Upper lobe of left lung (tissue), 6 donors: ENCODE measurements at regions not wholly inside any gene's neighbourhood (a gene's known extent, or its start where the extent isn't known, plus 50 kb on each side); places are given as distances from the start of the nearest gene placed in this dataset.
"Not testable (repeated sequence)": the region's sequence is repeated elsewhere in the genome, so short reads cannot be mapped to it uniquely, and the experiment has no call there.

Source experiments
- ATAC-seq, 2 donors: fragments of 200-7000 bp; cut with Tn5 transposase; one replicate each; pipeline ENCODE4 v1.9.1; 2022; ENCODE audit warnings: mild to moderate bottlenecking in 2 of 2, moderate library complexity in 2 of 2; ENCODE audit not compliant: low FRiP score in 2 of 2
- DNase-seq, 2 donors: peaks; one replicate each; pipeline ENCODE4 v3.0.0-alpha.2; 2019 to 2020
- H3K27ac ChIP-seq, 4 donors: fragments of 200-600 bp; sonication (generic); one replicate each; pipeline ENCODE4 v1.5.1; 2016 to 2019
- H3K27me3 ChIP-seq, 4 donors: fragments of 200-600 bp; sonication (generic); one replicate each; pipeline ENCODE4 v1.5.1; 2017 to 2019
- H3K36me3 ChIP-seq, 4 donors: fragments of 200-600 bp; sonication (generic); one replicate each; pipeline ENCODE4 v1.5.1; 2016 to 2019
- H3K4me1 ChIP-seq, 4 donors: fragments of 200-600 bp; sonication (generic); one replicate each; pipeline ENCODE4 v1.5.1; 2018 to 2019
- H3K4me3 ChIP-seq, 4 donors: fragments of 200-600 bp; sonication (generic); one replicate each; pipeline ENCODE4 v1.5.1; 2017 to 2019; ENCODE audit warnings: mild to moderate bottlenecking in 2 of 4, moderate library complexity in 1 of 4
- H3K9me3 ChIP-seq, 4 donors: fragments of 200-600 bp; sonication (generic); one replicate each; pipeline ENCODE4 v1.5.1; 2018 to 2019
- CTCF ChIP-seq, 6 experiments: fragments of 450-650 bp in 4 of 6; fragments of 200-600 bp in 2 of 6; sonication (generic) in 2 of 6; IDR thresholded peaks; one replicate each; pipeline ENCODE4 v1.5.1; 2016 to 2019; ENCODE audit warnings: antibody characterized with exemption in 6 of 6
- EP300 ChIP-seq, 4 donors: sonication (generic); formaldehyde crosslinking; IDR thresholded peaks; one replicate each; pipeline ENCODE4 v1.5.1; 2017; ENCODE audit warnings: antibody characterized with exemption in 4 of 4, control low read depth in 2 of 4
- POLR2A ChIP-seq, 4 donors: fragments of 450-650 bp; IDR thresholded peaks; one replicate each; pipeline ENCODE4 v1.5.1; 2016 to 2017; ENCODE audit warnings: antibody characterized with exemption in 4 of 4, mild to moderate bottlenecking in 2 of 4
- POLR2AphosphoS5 ChIP-seq, 2 donors: sonication (generic); formaldehyde crosslinking; IDR thresholded peaks; one replicate each; pipeline ENCODE4 v1.5.1; 2017; ENCODE audit warnings: antibody characterized with exemption in 2 of 2
- WGBS, 2 donors: methylation state at CpG; one replicate each; pipeline ENCODE4 v1.1.5; 2017 to 2018; 5-methylcytosine and 5-hydroxymethylcytosine counted together
- donor health status: DM: no; HTN: no; CAD: no; lungs with moderate emphysema.
- donor health status: DM: no; HTN: yes; CAD: no; lungs with severe emphysema.

GRCh38 chr4:121616449-121616848, 80.3 kb downstream of the ANXA5 start:
- not testable (repeated sequence) for H3K27me3 ChIP-seq, H3K4me1 ChIP-seq, H3K4me3 ChIP-seq, DNase-seq, ATAC-seq, H3K27ac ChIP-seq, H3K9me3 ChIP-seq, H3K36me3 ChIP-seq
- WGBS, 2 donors = 81% methylated on average over 6 of the region's 6 CpGs; no CpG with 5 or more reads in 1 of the 2 donors

GRCh38 chr4:121614101-121614500, 82.7 kb downstream of the ANXA5 start:
- Histone ChIP-seq H3K4me1 (no peaks in the 10 kb centered on the region), H3K36me3 (no peaks in the 10 kb centered on the region), H3K9me3 (no peaks in the 10 kb centered on the region), H3K27me3 (no peaks in the 10 kb centered on the region), H3K4me3 (no peak overlapping the region), H3K27ac (no peak overlapping the region)
- DNase-seq (no peak), ATAC-seq (no peak)
- no peak for TF ChIP-seq POLR2A (IDR thresholded peaks at IDR 0.05)
- TF ChIP-seq POLR2AphosphoS5 (IDR thresholded peaks at IDR 0.05) = no peak
- TF ChIP-seq CTCF (IDR thresholded peaks at IDR 0.05) = no peak
- no peak for TF ChIP-seq EP300 (IDR thresholded peaks at IDR 0.05)

GRCh38 chr4:121599049-121599448, 97.7 kb downstream of the ANXA5 start:
- Histone ChIP-seq H3K4me1 (peaks cover 0 to 5% (median 3%) of the 10 kb centered on the region in 4 donors), H3K4me3 (no peak overlapping the region), H3K27me3 (no peaks in the 10 kb centered on the region), H3K36me3 (no peaks in the 10 kb centered on the region), H3K27ac (peak overlapping the region in 2 of 4 donors; percentile 24 to 85), H3K9me3 (no peaks in the 10 kb centered on the region)
- TF ChIP-seq POLR2A (IDR thresholded peaks at IDR 0.05) = no peak
- peak in 1 of 4 donors; percentile 31 for TF ChIP-seq EP300 (IDR thresholded peaks at IDR 0.05)
- TF ChIP-seq POLR2AphosphoS5 (IDR thresholded peaks at IDR 0.05) = no peak
- TF ChIP-seq CTCF (IDR thresholded peaks at IDR 0.05) = no peak
- 8 to 12% methylated on average over 3 of the region's 3 CpGs for WGBS, 2 donors
- DNase-seq (no peak), ATAC-seq (no peak)

- no peaks in the 10 kb centered on the region for H3K27me3 ChIP-seq
- H3K9me3 ChIP-seq = no peaks in the 10 kb centered on the region
- ATAC-seq (peak in 1 of 2 donors; percentile 44), DNase-seq (no peak)
- 76 to 80% methylated on average over 2 of the region's 2 CpGs for WGBS, 2 donors
- no peaks in the 10 kb centered on the region for H3K36me3 ChIP-seq
- peaks cover 0 to 5% (median 3%) of the 10 kb centered on the region in 4 donors for H3K4me1 ChIP-seq
- TF ChIP-seq EP300 (IDR thresholded peaks at IDR 0.05) = no peak
- TF ChIP-seq CTCF (IDR thresholded peaks at IDR 0.05) = no peak
- no peak for TF ChIP-seq POLR2AphosphoS5 (IDR thresholded peaks at IDR 0.05)
- TF ChIP-seq POLR2A (IDR thresholded peaks at IDR 0.05) = no peak
- H3K4me3 ChIP-seq = no peak overlapping the region
- H3K27ac ChIP-seq = no peak overlapping the region
Observed at GRCh38 chr4:121597346-121597934, 99.3 kb downstream of the ANXA5 start.

GRCh38 chr4:121594796-121595526, 101.8 kb downstream of the ANXA5 start:
- Histone ChIP-seq H3K9me3 (no peaks in the 10 kb centered on the region), H3K36me3 (no peaks in the 10 kb centered on the region), H3K27me3 (no peaks in the 10 kb centered on the region), H3K4me1 (peaks cover 0 to 5% (median 3%) of the 10 kb centered on the region in 4 donors), H3K27ac (peak overlapping the region in 3 of 4 donors; percentile 41 to 74 (median 72)), H3K4me3 (no peak overlapping the region)
- DNase-seq = no peak
- 59 to 66% methylated on average over 3 of the region's 3 CpGs for WGBS, 2 donors
- TF ChIP-seq EP300 (IDR thresholded peaks at IDR 0.05) = peak in 1 of 4 donors; percentile 49
- peak in 1 of 2 donors; percentile 32 for TF ChIP-seq POLR2AphosphoS5 (IDR thresholded peaks at IDR 0.05)
- TF ChIP-seq CTCF (IDR thresholded peaks at IDR 0.05) = no peak
- no peak for TF ChIP-seq POLR2A (IDR thresholded peaks at IDR 0.05)
- peak; percentile 40 to 83 for ATAC-seq
